ENCODE measurements at regions not wholly inside any gene's neighbourhood (a gene's known extent, or its start where the extent isn't known, plus 50 kb on each side); places are given as distances from the start of the nearest gene placed in this dataset.

DNA sequence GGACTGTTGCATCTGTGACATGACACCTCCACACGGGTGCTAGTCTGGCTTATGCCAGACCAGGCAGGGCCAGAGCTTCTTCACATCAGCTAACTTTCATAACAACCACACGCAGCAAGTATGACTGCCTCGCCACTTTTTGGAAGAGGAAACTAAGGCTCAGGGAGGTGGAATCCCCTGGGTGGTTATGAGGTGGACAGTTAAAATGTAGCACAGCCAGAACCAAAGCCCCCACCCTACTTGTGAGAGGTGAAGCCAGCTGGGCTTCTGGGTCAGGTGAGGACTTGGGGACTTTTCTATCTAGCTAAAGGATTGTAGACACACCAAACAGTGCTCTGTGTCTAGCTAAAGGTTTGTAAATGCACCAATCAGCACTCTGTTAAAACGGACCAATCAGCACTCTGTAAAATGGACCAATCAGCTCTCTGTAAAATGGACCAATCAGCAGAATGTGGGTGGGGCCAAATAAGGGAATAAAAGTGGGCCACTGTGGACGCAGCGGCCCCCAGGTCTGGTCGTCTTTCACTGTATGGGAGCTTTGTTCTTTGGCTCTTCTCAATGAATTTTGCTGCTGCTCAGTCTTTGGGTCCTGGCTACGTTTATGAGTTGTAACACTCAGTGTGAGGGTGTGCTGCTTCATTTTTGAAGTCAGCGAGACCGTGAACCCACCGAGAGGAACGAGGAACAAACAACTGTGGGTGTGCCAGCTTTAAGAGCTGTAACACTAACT is 171.0 kb downstream of the PTPN20 start:
- no peak for TF ChIP-seq EP300 (IDR thresholded peaks at IDR 0.05)
- TF ChIP-seq, protein P1, sequence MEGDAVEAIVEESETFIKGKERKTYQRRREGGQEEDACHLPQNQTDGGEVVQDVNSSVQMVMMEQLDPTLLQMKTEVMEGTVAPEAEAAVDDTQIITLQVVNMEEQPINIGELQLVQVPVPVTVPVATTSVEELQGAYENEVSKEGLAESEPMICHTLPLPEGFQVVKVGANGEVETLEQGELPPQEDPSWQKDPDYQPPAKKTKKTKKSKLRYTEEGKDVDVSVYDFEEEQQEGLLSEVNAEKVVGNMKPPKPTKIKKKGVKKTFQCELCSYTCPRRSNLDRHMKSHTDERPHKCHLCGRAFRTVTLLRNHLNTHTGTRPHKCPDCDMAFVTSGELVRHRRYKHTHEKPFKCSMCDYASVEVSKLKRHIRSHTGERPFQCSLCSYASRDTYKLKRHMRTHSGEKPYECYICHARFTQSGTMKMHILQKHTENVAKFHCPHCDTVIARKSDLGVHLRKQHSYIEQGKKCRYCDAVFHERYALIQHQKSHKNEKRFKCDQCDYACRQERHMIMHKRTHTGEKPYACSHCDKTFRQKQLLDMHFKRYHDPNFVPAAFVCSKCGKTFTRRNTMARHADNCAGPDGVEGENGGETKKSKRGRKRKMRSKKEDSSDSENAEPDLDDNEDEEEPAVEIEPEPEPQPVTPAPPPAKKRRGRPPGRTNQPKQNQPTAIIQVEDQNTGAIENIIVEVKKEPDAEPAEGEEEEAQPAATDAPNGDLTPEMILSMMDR (IDR thresholded peaks at IDR 0.05): no peak
